GM12872 (cell line): ENCODE measurements at regions not wholly inside any gene's neighbourhood (a gene's known extent, or its start where the extent isn't known, plus 50 kb on each side); places are given as distances from the start of the nearest gene placed in this dataset.

Experiments used
- CTCF ChIP-seq: IDR thresholded peaks from 3 replicates; pipeline ENCODE4 v1.5.1; 2011; ENCODE audit warnings: low read depth, mild to moderate bottlenecking, low read length, moderate library complexity; ENCODE audit not compliant: insufficient read depth

GRCh38 chr18:27581296-27581904 lies 396.3 kb upstream of the CHST9 start:
- no peak for TF ChIP-seq CTCF

- no peak for TF ChIP-seq CTCF
Observed at GRCh38 chr18:27579364-27579763, 394.3 kb upstream of the CHST9 start.

- TF ChIP-seq CTCF, result no peak
Observed at GRCh38 chr18:27577752-27578151, 392.6 kb upstream of the CHST9 start.

- no peak for TF ChIP-seq CTCF
Observed at GRCh38 chr18:27577265-27577664, 392.2 kb upstream of the CHST9 start.

GRCh38 chr18:27567434-27567833 lies 382.3 kb upstream of the CHST9 start:
- TF ChIP-seq CTCF, result no peak

- TF ChIP-seq CTCF, result no peak
Observed at GRCh38 chr18:27564066-27564465, 379.0 kb upstream of the CHST9 start.

- no peak for TF ChIP-seq CTCF
Observed at GRCh38 chr18:27558388-27559155, 373.5 kb upstream of the CHST9 start.
